H1 (cell line): ENCODE measurements at regions not wholly inside any gene's neighbourhood (a gene's known extent, or its start where the extent isn't known, plus 50 kb on each side); places are given as distances from the start of the nearest gene placed in this dataset.

Experiments
- CTCF ChIA-PET: fragments of 300-600 bp; sonication (Branson Sonifier 250); formaldehyde crosslinking; loops from one replicate; lab custom pipeline; 2021; ENCODE audit not compliant: partially characterized antibody; lab: Charles Lee
- POLR2A ChIA-PET: fragments of 300-600 bp; sonication (Branson Sonifier 250); formaldehyde crosslinking; loops from one replicate; lab custom pipeline; 2021; ENCODE audit warnings: inconsistent platforms; ENCODE audit not compliant: partially characterized antibody; lab: Charles Lee
- DNase-seq, 2 experiments: peaks; one replicate each; pipeline versions ENCODE4 v3.0.0 to v3.0.0-alpha.2; 2010 to 2022; ENCODE audit warnings: low spot score in 2 of 2, low read depth in 1 of 2, mixed read lengths in 1 of 2
- FAIRE-seq: peaks from 2 replicates; lab custom pipeline; 2011; peaks lifted over from hg19 to GRCh38; lab: Jason Lieb, UNC
- H2AFZ ChIP-seq: 2 replicates; pipeline ENCODE4 v1.8.1; 2012; ENCODE audit warnings: low read length, inconsistent platforms
- H2AK5ac ChIP-seq: 2 replicates; pipeline ENCODE4 v1.6.1; 2013; ENCODE audit warnings: low read depth, low read length
- H2BK120ac ChIP-seq: replicated peaks from 2 replicates; pipeline ENCODE3; 2013; ENCODE audit warnings: low read depth, low read length, inconsistent platforms
- H2BK12ac ChIP-seq: 2 replicates; pipeline ENCODE4 v1.6.1; 2013; ENCODE audit warnings: low read depth, low read length
- H2BK15ac ChIP-seq: 2 replicates; pipeline ENCODE4 v1.6.1; 2013; ENCODE audit warnings: low read length
- H2BK20ac ChIP-seq: 2 replicates; pipeline ENCODE4 v1.6.1; 2013; ENCODE audit warnings: low read length
- H2BK5ac ChIP-seq: 2 replicates; pipeline ENCODE4 v1.6.1; 2013; ENCODE audit warnings: low read depth, low read length
- H3K14ac ChIP-seq: 2 replicates; pipeline ENCODE4 v1.6.1; 2013; ENCODE audit warnings: inconsistent platforms; ENCODE audit not compliant: insufficient read length
- H3K18ac ChIP-seq: 2 replicates; pipeline ENCODE4 v1.6.1; 2013; ENCODE audit warnings: low read length; ENCODE audit errors: extremely low read depth
- H3K23ac ChIP-seq: 2 replicates; pipeline ENCODE4 v1.6.1; 2013; ENCODE audit warnings: inconsistent platforms; ENCODE audit not compliant: insufficient read length
- H3K23me2 ChIP-seq: 2 replicates; pipeline ENCODE4 v1.6.1; 2013; ENCODE audit warnings: low read depth, low read length
- H3K27ac ChIP-seq: 2 replicates; pipeline ENCODE4 v1.6.1; 2011; ENCODE audit warnings: low read depth, low read length, inconsistent platforms
- H3K27me3 ChIP-seq, 4 experiments: replicated peaks in 1 of 4; 1 replicate in 1 of 4; 2 replicates in 3 of 4; pipeline versions ENCODE4 v1.6.1 to v1.8.1; 2011 to 2013; ENCODE audit warnings: low read length in 3 of 4, mild to moderate bottlenecking in 3 of 4, inconsistent platforms in 2 of 4, mixed read lengths in 2 of 4, moderate library complexity in 1 of 4; ENCODE audit not compliant: control insufficient read depth in 3 of 4, insufficient read depth in 3 of 4; ENCODE audit errors: extremely low read depth in 1 of 4
- H3K36me3 ChIP-seq, 4 experiments: 2 replicates each; pipeline versions ENCODE4 v1.6.1 to v1.8.1; 2011 to 2013; ENCODE audit warnings: mild to moderate bottlenecking in 4 of 4, low read length in 3 of 4, moderate library complexity in 2 of 4, control low read depth in 1 of 4, inconsistent platforms in 1 of 4; ENCODE audit not compliant: insufficient read depth in 4 of 4, control insufficient read depth in 2 of 4
- H3K4ac ChIP-seq: replicated peaks from 2 replicates; pipeline ENCODE3; 2013; ENCODE audit warnings: low read length, low read depth, mixed read lengths, inconsistent platforms; ENCODE audit not compliant: insufficient read length
- H3K4me1 ChIP-seq, 4 experiments: replicated peaks in 1 of 4; 1 replicate in 1 of 4; 2 replicates in 3 of 4; pipeline versions ENCODE4 v1.6.1 to v1.8.1; 2011 to 2013; ENCODE audit warnings: low read length in 3 of 4, inconsistent platforms in 2 of 4, mixed read lengths in 1 of 4; ENCODE audit not compliant: insufficient read depth in 4 of 4, control insufficient read depth in 3 of 4
- H3K4me2 ChIP-seq, 2 experiments: 2 replicates each; pipeline versions ENCODE4 v1.6.1 to v1.8.1; 2011 to 2013; ENCODE audit warnings: low read depth in 2 of 2, low read length in 2 of 2, control low read depth in 1 of 2, inconsistent platforms in 1 of 2, mild to moderate bottlenecking in 1 of 2; ENCODE audit not compliant: insufficient read depth in 1 of 2
- H3K4me3 ChIP-seq, 4 experiments: fragments of 200-600, 300-600 bp in 1 of 4; sonication (generic), shearing (Covaris generic), sonication (Bioruptor Twin) in 1 of 4; 2 replicates each; pipeline versions ENCODE4 v1.5.1 to v1.8.1; 2011 to 2016; ENCODE audit warnings: low read length in 4 of 4, low read depth in 3 of 4, control low read depth in 2 of 4, inconsistent platforms in 2 of 4, mild to moderate bottlenecking in 2 of 4, mixed read lengths in 1 of 4, moderate library complexity in 1 of 4; ENCODE audit not compliant: insufficient read depth in 2 of 4; ENCODE audit errors: extremely low read depth in 1 of 4
- H3K56ac ChIP-seq: replicated peaks from 2 replicates; pipeline ENCODE3; 2013; ENCODE audit warnings: low read depth, mild to moderate bottlenecking, mixed read lengths, low read length, inconsistent platforms; ENCODE audit not compliant: insufficient read length
- H3K79me1 ChIP-seq: 2 replicates; pipeline ENCODE4 v1.6.1; 2013; ENCODE audit warnings: low read depth, low read length, control low read depth
- H3K79me2 ChIP-seq, 2 experiments: 2 replicates each; pipeline versions ENCODE4 v1.6.1 to v1.8.1; 2012 to 2013; ENCODE audit warnings: low read length in 2 of 2, mild to moderate bottlenecking in 2 of 2, inconsistent platforms in 1 of 2; ENCODE audit not compliant: insufficient read depth in 2 of 2, control insufficient read depth in 1 of 2
- H3K9ac ChIP-seq, 4 experiments: replicated peaks in 1 of 4; 1 replicate in 1 of 4; 2 replicates in 3 of 4; pipeline versions ENCODE4 v1.6.1 to v1.8.1; 2011 to 2013; ENCODE audit warnings: low read depth in 3 of 4, low read length in 3 of 4, control low read depth in 2 of 4, mild to moderate bottlenecking in 2 of 4, moderate library complexity in 2 of 4, inconsistent platforms in 1 of 4; ENCODE audit errors: extremely low read depth in 1 of 4
- H3K9me3 ChIP-seq, 2 experiments: 2 replicates each; pipeline versions ENCODE4 v1.6.1 to v1.8.1; 2012 to 2013; ENCODE audit warnings: mild to moderate bottlenecking in 2 of 2, moderate library complexity in 2 of 2, control low read depth in 1 of 2, inconsistent platforms in 1 of 2, low read depth in 1 of 2, low read length in 1 of 2, mixed read lengths in 1 of 2; ENCODE audit not compliant: insufficient read depth in 2 of 2
- H4K20me1 ChIP-seq, 2 experiments: replicated peaks in 1 of 2; 2 replicates each; pipeline versions ENCODE3 to v1.8.1; 2011 to 2013; ENCODE audit warnings: inconsistent platforms in 2 of 2, low read length in 2 of 2, mild to moderate bottlenecking in 1 of 2; ENCODE audit not compliant: insufficient read depth in 2 of 2, control insufficient read depth in 1 of 2
- H4K5ac ChIP-seq: 2 replicates; pipeline ENCODE4 v1.6.1; 2013; ENCODE audit warnings: low read length, low read depth, mixed read lengths, inconsistent platforms; ENCODE audit not compliant: insufficient read length
- H4K8ac ChIP-seq: 2 replicates; pipeline ENCODE4 v1.8.0; 2013; ENCODE audit warnings: mild to moderate bottlenecking, moderate library complexity, low read length, inconsistent platforms; ENCODE audit not compliant: insufficient read depth; ENCODE audit errors: extremely low read depth
- H4K91ac ChIP-seq: replicated peaks from 2 replicates; pipeline ENCODE3; 2013; ENCODE audit warnings: low read length, mixed read lengths, inconsistent platforms; ENCODE audit not compliant: insufficient read length
- RAD21 ChIP-seq, 2 experiments: IDR thresholded peaks in 1 of 2; conservative IDR thresholded peaks in 1 of 2; 2 replicates each; pipeline ENCODE4 v1.6.1; 2011; ENCODE audit warnings: low read depth in 2 of 2, low read length in 2 of 2, improper control_type of control experiment in 1 of 2, inconsistent platforms in 1 of 2, mild to moderate bottlenecking in 1 of 2, moderate library complexity in 1 of 2
- WGBS, 2 experiments: shearing (Covaris generic) in 1 of 2; methylation state at CpG; one replicate each; pipeline versions ENCODE4 v1.1.6 to v1.1.7; 2013 to 2015; ENCODE audit warnings: low lambda C conversion rate in 2 of 2, mixed read lengths in 2 of 2, inconsistent platforms in 1 of 2, low coverage in 1 of 2, missing lambda C conversion rate in 1 of 2; ENCODE audit not compliant: insufficient replicate concordance in 2 of 2, insufficient coverage in 1 of 2, insufficient read length in 1 of 2; ENCODE audit errors: extremely low coverage in 1 of 2, missing lambda C conversion rate in 1 of 2; 5-methylcytosine and 5-hydroxymethylcytosine counted together
- TF ChIP-seq, protein P1 (sequence below), 3 experiments: IDR thresholded peaks; 1 replicate in 2 of 3; 2 replicates in 1 of 3; pipeline versions ENCODE4 v1.5.1 to v1.6.1; 2011; ENCODE audit warnings: low read length in 3 of 3, mild to moderate bottlenecking in 3 of 3, inconsistent platforms in 2 of 3, low read depth in 1 of 3, moderate library complexity in 1 of 3; ENCODE audit not compliant: insufficient read depth in 1 of 3; ENCODE audit errors: control extremely low read depth in 1 of 3
- TF ChIP-seq, protein P2 (sequence below): IDR thresholded peaks from 2 replicates; pipeline ENCODE4 v1.6.1; 2012; ENCODE audit warnings: inconsistent platforms

DNA sequence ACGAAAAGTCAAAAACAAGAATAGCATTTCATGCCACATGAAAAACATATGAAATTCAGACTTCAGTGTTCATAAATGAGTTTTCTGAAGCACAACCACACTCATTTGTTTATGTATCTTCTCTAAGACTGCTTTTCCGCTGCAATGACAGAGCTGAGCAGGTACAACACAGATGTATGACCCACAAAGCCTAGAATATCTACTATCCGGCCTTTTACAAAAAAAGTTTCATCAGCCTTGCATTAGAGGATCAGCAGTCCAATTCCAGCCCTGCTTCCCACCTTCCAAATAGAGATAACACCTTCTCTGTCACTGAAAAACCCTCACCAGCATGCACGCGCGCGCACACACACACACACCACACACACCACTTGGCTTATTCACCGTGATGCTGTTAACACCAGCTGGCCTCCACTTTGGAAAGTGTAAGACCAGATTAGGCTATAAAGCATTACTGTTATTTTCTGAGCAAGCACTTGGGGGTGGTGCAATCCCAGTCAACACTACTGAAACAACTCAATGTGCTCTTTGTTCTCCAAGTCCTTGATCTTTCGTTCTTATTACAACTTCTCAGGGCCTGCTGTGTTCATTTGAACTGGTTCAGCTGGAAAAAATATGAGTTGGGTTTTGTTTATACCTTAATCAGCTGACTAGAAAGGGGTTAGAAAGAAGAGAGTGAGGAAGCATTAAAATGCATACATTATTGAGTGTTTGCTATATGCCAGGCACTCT, 90.0 kb downstream of the GLUL start:
- H3K4ac ChIP-seq = no peak overlapping the region
- H3K4me1 ChIP-seq = peaks cover 0 to 3% (median 0%) of the 10 kb centered on the region in 4 experiments; a peak in 3 of 7 replicates
- no peak overlapping the region for H2BK5ac ChIP-seq
- POLR2A ChIA-PET = interaction anchor here (1.2 kb wide), 1 partner anchor 61 kb away, joined by 3 read pairs; no protein-coding TSS in a partner anchor
- H3K9ac ChIP-seq = no peak overlapping the region
- FAIRE-seq (no peak), DNase-seq (no peak)
- H3K23me2 ChIP-seq = no peaks in the 10 kb centered on the region
- H4K5ac ChIP-seq = no peak overlapping the region
- H4K20me1 ChIP-seq = no peaks in the 10 kb centered on the region
- H3K14ac ChIP-seq = no peak overlapping the region
- no peaks in the 10 kb centered on the region for H3K79me1 ChIP-seq
- H3K4me3 ChIP-seq = no peak overlapping the region
- 0 out of 4 replicates have a peak, but pooled peaks cover 0 to 2% of the 10 kb centered on the region in 2 experiments for H3K9me3 ChIP-seq
- no peak overlapping the region for H3K4me2 ChIP-seq
- H2BK12ac ChIP-seq = no peak overlapping the region
- H2BK20ac ChIP-seq = no peak overlapping the region
- no peaks in the 10 kb centered on the region for H3K27me3 ChIP-seq
- no peak overlapping the region for H3K18ac ChIP-seq
- H3K56ac ChIP-seq = no peak overlapping the region
- H3K27ac ChIP-seq = no peak overlapping the region
- WGBS, 2 experiments = 91% methylated on average over 9 of the region's 9 CpGs; no CpG with 5 or more reads in 1 of the 2 experiments
- no peak overlapping the region; the same call in 1 of the 2 replicates for H4K8ac ChIP-seq
- no peaks in the 10 kb centered on the region for H3K36me3 ChIP-seq
- H2BK15ac ChIP-seq = 0 out of 2 replicates have a peak overlapping the region, but pooled peaks have one; percentile 18
- H2AFZ ChIP-seq = no peak overlapping the region
- CTCF ChIA-PET = interaction anchor here (0.7 to 3.9 kb wide), 4 partner anchors 19 to 826 kb away, joined by 4 to 22 read pairs (median 4); no protein-coding TSS in a partner anchor
- H2AK5ac ChIP-seq = no peak overlapping the region
- no peak overlapping the region for H4K91ac ChIP-seq
- TF ChIP-seq RAD21 (IDR thresholded peaks at IDR 0.05 in 1 of 2, conservative IDR thresholded peaks at IDR 0.05 in 1 of 2; ENCODE audit: low read depth in 2 of 2, low read length in 2 of 2) = peak; percentile 51 to 68
- TF ChIP-seq, protein P1, sequence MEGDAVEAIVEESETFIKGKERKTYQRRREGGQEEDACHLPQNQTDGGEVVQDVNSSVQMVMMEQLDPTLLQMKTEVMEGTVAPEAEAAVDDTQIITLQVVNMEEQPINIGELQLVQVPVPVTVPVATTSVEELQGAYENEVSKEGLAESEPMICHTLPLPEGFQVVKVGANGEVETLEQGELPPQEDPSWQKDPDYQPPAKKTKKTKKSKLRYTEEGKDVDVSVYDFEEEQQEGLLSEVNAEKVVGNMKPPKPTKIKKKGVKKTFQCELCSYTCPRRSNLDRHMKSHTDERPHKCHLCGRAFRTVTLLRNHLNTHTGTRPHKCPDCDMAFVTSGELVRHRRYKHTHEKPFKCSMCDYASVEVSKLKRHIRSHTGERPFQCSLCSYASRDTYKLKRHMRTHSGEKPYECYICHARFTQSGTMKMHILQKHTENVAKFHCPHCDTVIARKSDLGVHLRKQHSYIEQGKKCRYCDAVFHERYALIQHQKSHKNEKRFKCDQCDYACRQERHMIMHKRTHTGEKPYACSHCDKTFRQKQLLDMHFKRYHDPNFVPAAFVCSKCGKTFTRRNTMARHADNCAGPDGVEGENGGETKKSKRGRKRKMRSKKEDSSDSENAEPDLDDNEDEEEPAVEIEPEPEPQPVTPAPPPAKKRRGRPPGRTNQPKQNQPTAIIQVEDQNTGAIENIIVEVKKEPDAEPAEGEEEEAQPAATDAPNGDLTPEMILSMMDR (IDR thresholded peaks at IDR 0.05; ENCODE audit: control extremely low read depth in 1 of 3, insufficient read depth in 1 of 3, low read depth in 1 of 3, low read length in 3 of 3) = peak in 2 of 3 experiments; percentile 12 to 25; a peak in 2 of 4 replicates
- TF ChIP-seq, protein P2, sequence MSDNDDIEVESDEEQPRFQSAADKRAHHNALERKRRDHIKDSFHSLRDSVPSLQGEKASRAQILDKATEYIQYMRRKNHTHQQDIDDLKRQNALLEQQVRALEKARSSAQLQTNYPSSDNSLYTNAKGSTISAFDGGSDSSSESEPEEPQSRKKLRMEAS = no peak
- H2BK120ac ChIP-seq = no peak overlapping the region
- no peak overlapping the region for H3K23ac ChIP-seq
- H3K79me2 ChIP-seq = no peaks in the 10 kb centered on the region
